Progenitor cell of endocrine pancreas (in vitro differentiated cells): ENCODE measurements at regions not wholly inside any gene's neighbourhood (a gene's known extent, or its start where the extent isn't known, plus 50 kb on each side); places are given as distances from the start of the nearest gene placed in this dataset.

Experiments used
- DNase-seq: peaks from one replicate; pipeline ENCODE4 v3.0.0; 2021; ENCODE audit warnings: low spot score; ENCODE audit not compliant: unreplicated experiment
- H3K27ac Mint-ChIP-seq: 2 replicates; pipeline ENCODE4 v1.8.0; 2021; ENCODE audit warnings: mild to moderate bottlenecking, moderate library complexity, mixed read lengths
- H3K27me3 Mint-ChIP-seq: 2 replicates; pipeline ENCODE4 v1.8.0; 2021; ENCODE audit warnings: mixed read lengths
- H3K36me3 Mint-ChIP-seq: 2 replicates; pipeline ENCODE4 v1.8.0; 2022; ENCODE audit warnings: mixed read lengths; ENCODE audit not compliant: insufficient read depth
- H3K4me1 Mint-ChIP-seq: 2 replicates; pipeline ENCODE4 v1.8.0; 2021; ENCODE audit warnings: low read depth, mixed read lengths
- H3K4me3 Mint-ChIP-seq: 2 replicates; pipeline ENCODE4 v1.8.0; 2021; ENCODE audit warnings: low read depth, mild to moderate bottlenecking, moderate library complexity, mixed read lengths
- H3K9me3 Mint-ChIP-seq: 2 replicates; pipeline ENCODE4 v1.8.0; 2021; ENCODE audit warnings: low read depth, mixed read lengths
- CTCF ChIP-seq: fragments of 200-600 bp; sonication (generic); IDR thresholded peaks from one replicate; pipeline ENCODE4 v1.5.0; 2021; ENCODE audit warnings: antibody characterized with exemption, mild to moderate bottlenecking; ENCODE audit not compliant: unreplicated experiment

GRCh38 chrX:150196285-150196684 is 166.8 kb upstream of the MAMLD1 start:
- TF ChIP-seq CTCF, result no peak
- H3K27me3 Mint-ChIP-seq, result no peaks in the 10 kb centered on the region
- DNase-seq, result no peak
- peaks cover 9% of the 10 kb centered on the region for H3K9me3 Mint-ChIP-seq
- H3K36me3 Mint-ChIP-seq, result no peaks in the 10 kb centered on the region
- H3K4me1 Mint-ChIP-seq, result no peaks in the 10 kb centered on the region
- no peak overlapping the region for H3K27ac Mint-ChIP-seq
- H3K4me3 Mint-ChIP-seq, result no peak overlapping the region

- Mint-ChIP-seq H3K27ac (no peak overlapping the region), H3K4me3 (no peak overlapping the region), H3K27me3 (no peaks in the 10 kb centered on the region), H3K9me3 (peaks cover 13% of the 10 kb centered on the region), H3K4me1 (no peaks in the 10 kb centered on the region), H3K36me3 (no peaks in the 10 kb centered on the region)
- no peak for DNase-seq
- TF ChIP-seq CTCF, result no peak
Measured at GRCh38 chrX:150197388-150197787, 165.7 kb upstream of the MAMLD1 start.

GRCh38 chrX:150198776-150199175 is 164.3 kb upstream of the MAMLD1 start:
- no peaks in the 10 kb centered on the region for H3K4me1 Mint-ChIP-seq
- TF ChIP-seq CTCF, result no peak
- H3K9me3 Mint-ChIP-seq, result peaks cover 12% of the 10 kb centered on the region
- H3K36me3 Mint-ChIP-seq, result no peaks in the 10 kb centered on the region
- H3K4me3 Mint-ChIP-seq, result no peak overlapping the region
- H3K27ac Mint-ChIP-seq, result no peak overlapping the region
- DNase-seq, result no peak
- no peaks in the 10 kb centered on the region for H3K27me3 Mint-ChIP-seq

GRCh38 chrX:150199181-150199580 is 163.9 kb upstream of the MAMLD1 start:
- TF ChIP-seq CTCF, result no peak
- no peaks in the 10 kb centered on the region for H3K4me1 Mint-ChIP-seq
- H3K27ac Mint-ChIP-seq, result no peak overlapping the region
- H3K27me3 Mint-ChIP-seq, result no peaks in the 10 kb centered on the region
- no peak overlapping the region for H3K4me3 Mint-ChIP-seq
- H3K36me3 Mint-ChIP-seq, result no peaks in the 10 kb centered on the region
- peaks cover 12% of the 10 kb centered on the region for H3K9me3 Mint-ChIP-seq
- DNase-seq, result no peak

GRCh38 chrX:150199803-150200202 is 163.3 kb upstream of the MAMLD1 start:
- Mint-ChIP-seq H3K4me3 (no peak overlapping the region), H3K4me1 (no peaks in the 10 kb centered on the region), H3K9me3 (peaks cover 9% of the 10 kb centered on the region), H3K27ac (no peak overlapping the region), H3K27me3 (no peaks in the 10 kb centered on the region), H3K36me3 (no peaks in the 10 kb centered on the region)
- no peak for DNase-seq
- TF ChIP-seq CTCF, result no peak
